Right lobe of liver (tissue), 6 donors: ENCODE measurements at regions not wholly inside any gene's neighbourhood (a gene's known extent, or its start where the extent isn't known, plus 50 kb on each side); places are given as distances from the start of the nearest gene placed in this dataset.
A peak's percentile ranks its signal among the peaks of the same experiment; 100 is the strongest.
"Not testable (repeated sequence)": the region's sequence is repeated elsewhere in the genome, so short reads cannot be mapped to it uniquely, and the experiment has no call there.

ENCODE experiments used
- ATAC-seq, 4 donors: fragments of 200-7000 bp; cut with Tn5 transposase; one replicate each; pipeline ENCODE4 v1.9.1; 2020; ENCODE audit warnings: mild to moderate bottlenecking in 4 of 4, moderate library complexity in 4 of 4
- DNase-seq, 3 donors: peaks; one replicate each; pipeline ENCODE4 v3.0.0-alpha.2; 2020
- H3K27ac ChIP-seq, 3 donors: fragments of 200-600 bp; one replicate each; pipeline ENCODE4 v1.8.0; 2022
- H3K27me3 ChIP-seq, 2 donors: fragments of 200-600 bp; one replicate each; pipeline ENCODE4 v1.8.0; 2022
- H3K36me3 ChIP-seq, 4 donors: fragments of 200-600 bp; sonication (generic) in 1 of 4; one replicate each; pipeline versions ENCODE4 v1.5.1 to v1.8.0; 2017 to 2022; ENCODE audit warnings: control low read depth in 1 of 4
- H3K4me1 ChIP-seq, 4 donors: fragments of 200-600 bp; sonication (generic) in 1 of 4; one replicate each; pipeline versions ENCODE4 v1.5.1 to v1.8.0; 2017 to 2022; ENCODE audit warnings: control low read depth in 1 of 4
- H3K4me3 ChIP-seq, 3 donors: fragments of 200-600 bp; one replicate each; pipeline ENCODE4 v1.8.0; 2022
- H3K9me3 ChIP-seq, 4 donors: fragments of 200-600 bp; sonication (generic) in 1 of 4; one replicate each; pipeline versions ENCODE4 v1.5.1 to v1.8.0; 2017 to 2022; ENCODE audit warnings: control low read depth in 1 of 4
- CTCF ChIP-seq, 4 donors: fragments of 200-600 bp in 3 of 4; fragments of 450-650 bp in 1 of 4; IDR thresholded peaks; one replicate each; pipeline versions ENCODE4 v1.5.1 to v1.8.0; 2016 to 2022; ENCODE audit warnings: antibody characterized with exemption in 4 of 4, mild to moderate bottlenecking in 2 of 4
- POLR2A ChIP-seq: fragments of 450-650 bp; IDR thresholded peaks from one replicate; pipeline ENCODE4 v1.6.1; 2017; ENCODE audit warnings: antibody characterized with exemption, mild to moderate bottlenecking
- WGBS: methylation state at CpG from one replicate; pipeline ENCODE4 v1.1.6; 2018; ENCODE audit warnings: low coverage, low lambda C conversion rate; ENCODE audit not compliant: insufficient coverage; ENCODE audit errors: missing lambda C conversion rate; 5-methylcytosine and 5-hydroxymethylcytosine counted together
- intact Hi-C, 2 donors: fragments of 100-400 bp; cut with DNase I; formaldehyde crosslinking; loops; one replicate each; pipeline versions ENCODE4 v1.11.2 to v1.14.1; 2022
- donor health status: DM: no; HTN: yes; CAD: no.
- donor health status: DM: no; HTN: no; CAD: no.
- donor health status: DM: no; HTN: no; CAD: no.
- donor health status: DM: no; HTN: yes; CAD: no.
- donor health status: DM: no; HTN: yes; CAD: no.

GRCh38 chr3:110697961-110698360 is 373.7 kb upstream of the NECTIN3 start:
- H3K27ac ChIP-seq: no peak overlapping the region
- intact Hi-C loops: no loop called here
- 52% methylated on average over 3 of the region's 4 CpGs for WGBS

GRCh38 chr3:110704332-110704731 is 367.3 kb upstream of the NECTIN3 start:
- peaks cover 0 to 25% (median 0%) of the 10 kb centered on the region in 4 donors for H3K4me1 ChIP-seq
- not testable (repeated sequence) for DNase-seq, ATAC-seq

More at GRCh38 chr3:110697961-110698360, 373.7 kb upstream of the NECTIN3 start:
- Histone ChIP-seq H3K4me1 (no peaks in the 10 kb centered on the region), H3K9me3 (no peaks in the 10 kb centered on the region), H3K36me3 (no peaks in the 10 kb centered on the region), H3K27me3 (no peaks in the 10 kb centered on the region), H3K4me3 (no peak overlapping the region)
- TF ChIP-seq POLR2A (no peak), CTCF (IDR thresholded peaks at IDR 0.05) (no peak)
- ATAC-seq (no peak), DNase-seq (no peak)

GRCh38 chr3:110708156-110708555 is 363.5 kb upstream of the NECTIN3 start:
- ATAC-seq: peak in 2 of 4 donors; percentile 18 to 40
- Histone ChIP-seq H3K27ac (no peak overlapping the region), H3K9me3 (no peaks in the 10 kb centered on the region), H3K36me3 (no peaks in the 10 kb centered on the region), H3K4me1 (peaks cover 0 to 53% (median 7%) of the 10 kb centered on the region in 4 donors), H3K4me3 (no peak overlapping the region), H3K27me3 (no peaks in the 10 kb centered on the region)
- intact Hi-C loops: no loop called here
- WGBS: 83% methylated on average over 1 of the region's 1 CpG
- DNase-seq: no peak
- TF ChIP-seq CTCF (IDR thresholded peaks at IDR 0.05) (no peak), POLR2A (no peak)

More at GRCh38 chr3:110704332-110704731, 367.3 kb upstream of the NECTIN3 start:
- H3K4me3 ChIP-seq, H3K9me3 ChIP-seq, H3K36me3 ChIP-seq, H3K27ac ChIP-seq, H3K27me3 ChIP-seq, intact Hi-C loops: not testable (repeated sequence)

GRCh38 chr3:110710156-110710555 is 361.5 kb upstream of the NECTIN3 start:
- 54% methylated on average over 7 of the region's 7 CpGs for WGBS
- intact Hi-C loops: no loop called here
- ATAC-seq: peak in 2 of 4 donors; percentile 30 to 35
- Histone ChIP-seq H3K9me3 (no peaks in the 10 kb centered on the region), H3K4me3 (no peak overlapping the region), H3K4me1 (peaks cover 0 to 40% (median 7%) of the 10 kb centered on the region in 4 donors), H3K27ac (peak overlapping the region; percentile 12 to 80 (median 37)), H3K27me3 (no peaks in the 10 kb centered on the region), H3K36me3 (no peaks in the 10 kb centered on the region)
- no peak for TF ChIP-seq CTCF (IDR thresholded peaks at IDR 0.05)
- no peak for TF ChIP-seq POLR2A
- no peak for DNase-seq

GRCh38 chr3:110710603-110711002 is 361.0 kb upstream of the NECTIN3 start:
- Histone ChIP-seq H3K4me1 (peaks cover 0 to 40% (median 7%) of the 10 kb centered on the region in 4 donors), H3K9me3 (no peaks in the 10 kb centered on the region), H3K4me3 (no peak overlapping the region), H3K27me3 (no peaks in the 10 kb centered on the region), H3K36me3 (no peaks in the 10 kb centered on the region), H3K27ac (peak overlapping the region; percentile 12 to 80 (median 37))
- DNase-seq (peak; percentile 73 to 83 (median 81)), ATAC-seq (peak; percentile 77 to 84 (median 80))
- 27% methylated on average over 1 of the region's 1 CpG for WGBS
- intact Hi-C loops: no loop called here
- TF ChIP-seq CTCF (IDR thresholded peaks at IDR 0.05): no peak
- TF ChIP-seq POLR2A: no peak
